Activated CD8-positive, alpha-beta T cell treated with anti-CD3 and anti-CD28 coated beads for 36 hours (primary cell): ENCODE measurements at regions not wholly inside any gene's neighbourhood (a gene's known extent, or its start where the extent isn't known, plus 50 kb on each side); places are given as distances from the start of the nearest gene placed in this dataset.

Experiments used
- ATAC-seq: fragments of 200-7000 bp; cut with Tn5 transposase; one replicate; pipeline ENCODE4 v1.10.0; 2021; ENCODE audit warnings: mild to moderate bottlenecking, moderate library complexity
- CTCF ChIA-PET: fragments of 350-600 bp; sonication (Branson Sonifier 250); formaldehyde crosslinking; loops from one replicate; lab custom pipeline; 2021; ENCODE audit warnings: antibody characterized with exemption; lab: Charles Lee
- POLR2A ChIA-PET: fragments of 350-600 bp; sonication (Branson Sonifier 250); formaldehyde crosslinking; loops from one replicate; lab custom pipeline; 2021; ENCODE audit warnings: antibody characterized with exemption; lab: Charles Lee
- DNase-seq: peaks from one replicate; pipeline ENCODE4 v3.0.0-alpha.2; 2020
- H3K27ac Mint-ChIP-seq: one replicate; pipeline ENCODE4 v1.8.0; 2021; ENCODE audit warnings: mild to moderate bottlenecking, mixed read lengths
- H3K27me3 Mint-ChIP-seq: one replicate; pipeline ENCODE4 v1.8.0; 2021; ENCODE audit warnings: mixed read lengths
- H3K36me3 Mint-ChIP-seq: one replicate; pipeline ENCODE4 v1.8.0; 2021; ENCODE audit warnings: low read depth, mixed read lengths
- H3K4me1 Mint-ChIP-seq: one replicate; pipeline ENCODE4 v1.8.0; 2021; ENCODE audit warnings: low read depth, mixed read lengths
- H3K4me3 Mint-ChIP-seq: one replicate; pipeline ENCODE4 v1.8.0; 2021; ENCODE audit warnings: mild to moderate bottlenecking, moderate library complexity, mixed read lengths
- H3K9me3 Mint-ChIP-seq: one replicate; pipeline ENCODE4 v1.8.0; 2021; ENCODE audit warnings: mixed read lengths
- CTCF ChIP-seq: fragments of 200-600 bp; IDR thresholded peaks from one replicate; pipeline ENCODE4 v1.8.0; 2022; ENCODE audit warnings: antibody characterized with exemption, mild to moderate bottlenecking
- intact Hi-C: fragments of 100-400 bp; cut with micrococcal nuclease; formaldehyde crosslinking; loops from one replicate; pipeline ENCODE4 v1.10.0; 2022

- Mint-ChIP-seq H3K4me1 (no peaks in the 10 kb centered on the region), H3K27me3 (no peaks in the 10 kb centered on the region), H3K4me3 (no peak overlapping the region), H3K9me3 (no peaks in the 10 kb centered on the region), H3K27ac (no peak overlapping the region), H3K36me3 (no peaks in the 10 kb centered on the region)
- intact Hi-C loops = no loop called here
- POLR2A ChIA-PET = no interaction called here
- DNase-seq (no peak), ATAC-seq (no peak)
- no peak for TF ChIP-seq CTCF
- CTCF ChIA-PET = no interaction called here
These were observed 66.4 kb downstream of the OSR1 start for GRCh38 chr2:19292007-19292406.

GRCh38 chr2:19288291-19288690 lies 70.1 kb downstream of the OSR1 start:
- no peak overlapping the region for H3K4me3 Mint-ChIP-seq
- POLR2A ChIA-PET = no interaction called here
- CTCF ChIA-PET = no interaction called here
- H3K9me3 Mint-ChIP-seq = peaks cover 3% of the 10 kb centered on the region
- no peaks in the 10 kb centered on the region for H3K4me1 Mint-ChIP-seq
- ATAC-seq (no peak), DNase-seq (no peak)
- no peaks in the 10 kb centered on the region for H3K27me3 Mint-ChIP-seq
- intact Hi-C loops = no loop called here
- no peak for TF ChIP-seq CTCF
- peaks cover 3% of the 10 kb centered on the region for H3K36me3 Mint-ChIP-seq
- no peak overlapping the region for H3K27ac Mint-ChIP-seq

GRCh38 chr2:19287324-19287723 lies 71.1 kb downstream of the OSR1 start:
- ChIA-PET CTCF (no interaction called here), POLR2A (no interaction called here)
- H3K27me3 Mint-ChIP-seq = no peaks in the 10 kb centered on the region
- intact Hi-C loops = no loop called here
- peaks cover 8% of the 10 kb centered on the region for H3K36me3 Mint-ChIP-seq
- no peak for TF ChIP-seq CTCF
- peaks cover 6% of the 10 kb centered on the region for H3K9me3 Mint-ChIP-seq
- no peak for ATAC-seq
- no peaks in the 10 kb centered on the region for H3K4me1 Mint-ChIP-seq
- no peak overlapping the region for H3K4me3 Mint-ChIP-seq
- H3K27ac Mint-ChIP-seq = no peak overlapping the region
- DNase-seq = no peak

GRCh38 chr2:19282305-19282704 lies 76.1 kb downstream of the OSR1 start:
- Mint-ChIP-seq H3K4me3 (no peak overlapping the region), H3K27ac (no peak overlapping the region), H3K4me1 (no peaks in the 10 kb centered on the region), H3K9me3 (peaks cover 25% of the 10 kb centered on the region), H3K36me3 (peaks cover 11% of the 10 kb centered on the region), H3K27me3 (no peaks in the 10 kb centered on the region)
- ATAC-seq = no peak
- POLR2A ChIA-PET = no interaction called here
- intact Hi-C loops = no loop called here
- CTCF ChIA-PET = no interaction called here
- no peak for DNase-seq
- TF ChIP-seq CTCF = no peak

- Mint-ChIP-seq H3K4me3 (no peak overlapping the region), H3K27ac (no peak overlapping the region), H3K9me3 (peaks cover 10% of the 10 kb centered on the region), H3K36me3 (peaks cover 3% of the 10 kb centered on the region), H3K27me3 (no peaks in the 10 kb centered on the region), H3K4me1 (no peaks in the 10 kb centered on the region)
- no peak for ATAC-seq
- intact Hi-C loops = no loop called here
- no peak for TF ChIP-seq CTCF
- CTCF ChIA-PET = no interaction called here
- no peak for DNase-seq
- POLR2A ChIA-PET = interaction anchor here (1.0 kb wide), 1 partner anchor 726 kb away, joined by 3 read pairs; no protein-coding TSS in a partner anchor
These were observed 84.0 kb downstream of the OSR1 start for GRCh38 chr2:19274439-19274838.
